ENCODE measurements at regions not wholly inside any gene's neighbourhood (a gene's known extent, or its start where the extent isn't known, plus 50 kb on each side); places are given as distances from the start of the nearest gene placed in this dataset.

- 94 to 96% methylated on average over 4 of the region's 4 CpGs for WGBS, 2 donors
- no peaks in the 10 kb centered on the region for H3K9me3 ChIP-seq (ENCODE audit: control insufficient read depth in 4 of 4, insufficient read depth in 3 of 4, low read length in 3 of 4)
- H3K27ac ChIP-seq (ENCODE audit: low read depth in 1 of 2, low read length in 1 of 2), result no peak overlapping the region
- ATAC-seq (ENCODE audit: insufficient read depth, low FRiP score), result no peak
- no peak for TF ChIP-seq CTCF (IDR thresholded peaks at IDR 0.05; ENCODE audit: control extremely low read depth, extremely low read depth)
- no peak overlapping the region for H3K9ac ChIP-seq (ENCODE audit: insufficient read depth in 1 of 2, low read length in 2 of 2)
- H3K27me3 ChIP-seq (ENCODE audit: control insufficient read depth in 3 of 3, insufficient read depth in 3 of 3, low read length in 2 of 3), result no peaks in the 10 kb centered on the region
- DNase-seq, result no peak
- no peaks in the 10 kb centered on the region for H3K36me3 ChIP-seq (ENCODE audit: control insufficient read depth in 4 of 4, insufficient read depth in 4 of 4, low read length in 4 of 4)
- no peaks in the 10 kb centered on the region for H3K4me1 ChIP-seq (ENCODE audit: control insufficient read depth in 5 of 5, insufficient read depth in 5 of 5, low read length in 5 of 5)
- no peak overlapping the region for H3K4me3 ChIP-seq
Observed at GRCh38 chr4:79059631-79060399, 120.6 kb upstream of the PAQR3 start.

- H3K27ac ChIP-seq (ENCODE audit: low read depth in 1 of 2, low read length in 1 of 2), result no peak overlapping the region
- H3K4me3 ChIP-seq, result no peak overlapping the region
- DNase-seq (no peak), ATAC-seq (ENCODE audit: insufficient read depth, low FRiP score) (no peak)
- H3K36me3 ChIP-seq (ENCODE audit: control insufficient read depth in 4 of 4, insufficient read depth in 4 of 4, low read length in 4 of 4), result no peaks in the 10 kb centered on the region
- no peaks in the 10 kb centered on the region for H3K27me3 ChIP-seq (ENCODE audit: control insufficient read depth in 3 of 3, insufficient read depth in 3 of 3, low read length in 2 of 3)
- TF ChIP-seq CTCF (IDR thresholded peaks at IDR 0.05; ENCODE audit: control extremely low read depth, extremely low read depth), result no peak
- H3K4me1 ChIP-seq (ENCODE audit: control insufficient read depth in 5 of 5, insufficient read depth in 5 of 5, low read length in 5 of 5), result peaks cover 0 to 3% (median 0%) of the 10 kb centered on the region in 5 donors
- WGBS, 2 donors, result 82 to 99% methylated on average over 2 of the region's 2 CpGs
- no peaks in the 10 kb centered on the region for H3K9me3 ChIP-seq (ENCODE audit: control insufficient read depth in 4 of 4, insufficient read depth in 3 of 4, low read length in 3 of 4)
- H3K9ac ChIP-seq (ENCODE audit: insufficient read depth in 1 of 2, low read length in 2 of 2), result no peak overlapping the region
Observed at GRCh38 chr4:79057772-79058171, 118.5 kb upstream of the PAQR3 start.

- DNase-seq, result no peak
- H3K27ac ChIP-seq (ENCODE audit: low read depth in 1 of 2, low read length in 1 of 2), result no peak overlapping the region
- peaks cover 0 to 2% (median 0%) of the 10 kb centered on the region in 4 donors for H3K9me3 ChIP-seq (ENCODE audit: control insufficient read depth in 4 of 4, insufficient read depth in 3 of 4, low read length in 3 of 4)
- no peaks in the 10 kb centered on the region for H3K27me3 ChIP-seq (ENCODE audit: control insufficient read depth in 3 of 3, insufficient read depth in 3 of 3, low read length in 2 of 3)
- H3K4me1 ChIP-seq (ENCODE audit: control insufficient read depth in 5 of 5, insufficient read depth in 5 of 5, low read length in 5 of 5), result peaks cover 0 to 4% (median 3%) of the 10 kb centered on the region in 5 donors
- no peak overlapping the region for H3K4me3 ChIP-seq
- no peaks in the 10 kb centered on the region for H3K36me3 ChIP-seq (ENCODE audit: control insufficient read depth in 4 of 4, insufficient read depth in 4 of 4, low read length in 4 of 4)
- no peak for ATAC-seq (ENCODE audit: insufficient read depth, low FRiP score)
- no peak overlapping the region for H3K9ac ChIP-seq (ENCODE audit: insufficient read depth in 1 of 2, low read length in 2 of 2)
- no peak for TF ChIP-seq CTCF (IDR thresholded peaks at IDR 0.05; ENCODE audit: control extremely low read depth, extremely low read depth)
Observed at GRCh38 chr4:79053754-79054153, 114.5 kb upstream of the PAQR3 start.

GRCh38 chr4:79050541-79050880 is 111.3 kb upstream of the PAQR3 start:
- Histone ChIP-seq H3K27ac (ENCODE audit: low read depth in 1 of 2, low read length in 1 of 2) (no peak overlapping the region), H3K9me3 (ENCODE audit: control insufficient read depth in 4 of 4, insufficient read depth in 3 of 4, low read length in 3 of 4) (peaks cover 0 to 2% (median 0%) of the 10 kb centered on the region in 4 donors), H3K36me3 (ENCODE audit: control insufficient read depth in 4 of 4, insufficient read depth in 4 of 4, low read length in 4 of 4) (no peaks in the 10 kb centered on the region), H3K9ac (ENCODE audit: insufficient read depth in 1 of 2, low read length in 2 of 2) (no peak overlapping the region), H3K4me3 (no peak overlapping the region), H3K4me1 (ENCODE audit: control insufficient read depth in 5 of 5, insufficient read depth in 5 of 5, low read length in 5 of 5) (peaks cover 0 to 18% (median 3%) of the 10 kb centered on the region in 5 donors), H3K27me3 (ENCODE audit: control insufficient read depth in 3 of 3, insufficient read depth in 3 of 3, low read length in 2 of 3) (no peaks in the 10 kb centered on the region)
- 80 to 84% methylated on average over 6 of the region's 6 CpGs for WGBS, 2 donors
- no peak for TF ChIP-seq CTCF (IDR thresholded peaks at IDR 0.05; ENCODE audit: control extremely low read depth, extremely low read depth)
- no peak for ATAC-seq (ENCODE audit: insufficient read depth, low FRiP score)
- DNase-seq, result peak in 2 of 3 donors; percentile 27 to 32

All from lung (tissue), 11 donors.